ENCODE measurements at regions not wholly inside any gene's neighbourhood (a gene's known extent, or its start where the extent isn't known, plus 50 kb on each side); places are given as distances from the start of the nearest gene placed in this dataset.

DNA sequence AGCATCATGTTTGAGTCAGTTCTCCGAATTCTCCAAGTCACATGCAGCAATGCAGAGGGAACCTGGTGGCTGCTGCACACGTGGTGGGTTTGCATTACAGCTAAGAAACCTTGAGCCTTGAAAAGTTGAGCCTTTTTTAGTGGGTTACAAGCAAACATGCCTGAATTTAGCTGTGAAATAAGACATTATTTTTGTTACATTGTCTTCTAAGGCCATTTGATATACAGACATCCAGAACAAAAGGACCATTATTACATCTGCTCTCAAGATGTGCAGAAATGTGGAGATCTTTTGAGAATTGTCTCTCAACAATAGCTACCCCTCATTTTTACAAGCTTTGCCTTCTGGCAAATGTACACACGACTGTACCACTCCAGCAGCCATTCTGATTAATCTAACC is 720.5 kb upstream of the SLC35B3 start:
- TF ChIP-seq, protein P1, sequence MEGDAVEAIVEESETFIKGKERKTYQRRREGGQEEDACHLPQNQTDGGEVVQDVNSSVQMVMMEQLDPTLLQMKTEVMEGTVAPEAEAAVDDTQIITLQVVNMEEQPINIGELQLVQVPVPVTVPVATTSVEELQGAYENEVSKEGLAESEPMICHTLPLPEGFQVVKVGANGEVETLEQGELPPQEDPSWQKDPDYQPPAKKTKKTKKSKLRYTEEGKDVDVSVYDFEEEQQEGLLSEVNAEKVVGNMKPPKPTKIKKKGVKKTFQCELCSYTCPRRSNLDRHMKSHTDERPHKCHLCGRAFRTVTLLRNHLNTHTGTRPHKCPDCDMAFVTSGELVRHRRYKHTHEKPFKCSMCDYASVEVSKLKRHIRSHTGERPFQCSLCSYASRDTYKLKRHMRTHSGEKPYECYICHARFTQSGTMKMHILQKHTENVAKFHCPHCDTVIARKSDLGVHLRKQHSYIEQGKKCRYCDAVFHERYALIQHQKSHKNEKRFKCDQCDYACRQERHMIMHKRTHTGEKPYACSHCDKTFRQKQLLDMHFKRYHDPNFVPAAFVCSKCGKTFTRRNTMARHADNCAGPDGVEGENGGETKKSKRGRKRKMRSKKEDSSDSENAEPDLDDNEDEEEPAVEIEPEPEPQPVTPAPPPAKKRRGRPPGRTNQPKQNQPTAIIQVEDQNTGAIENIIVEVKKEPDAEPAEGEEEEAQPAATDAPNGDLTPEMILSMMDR (conservative IDR thresholded peaks at IDR 0.05 in 1 of 2, IDR thresholded peaks at IDR 0.05 in 1 of 2; ENCODE audit: extremely low read depth in 1 of 2, insufficient read depth in 1 of 2, low read depth in 1 of 2, low read length in 2 of 2), result no peak
- TF ChIP-seq EZH2 (IDR thresholded peaks at IDR 0.05; ENCODE audit: borderline replicate concordance, low read length), result no peak

Measured in mammary epithelial cell (primary cell).